ENCODE measurements at regions not wholly inside any gene's neighbourhood (a gene's known extent, or its start where the extent isn't known, plus 50 kb on each side); places are given as distances from the start of the nearest gene placed in this dataset.
"Not testable (repeated sequence)": the region's sequence is repeated elsewhere in the genome, so short reads cannot be mapped to it uniquely, and the experiment has no call there.

DNA sequence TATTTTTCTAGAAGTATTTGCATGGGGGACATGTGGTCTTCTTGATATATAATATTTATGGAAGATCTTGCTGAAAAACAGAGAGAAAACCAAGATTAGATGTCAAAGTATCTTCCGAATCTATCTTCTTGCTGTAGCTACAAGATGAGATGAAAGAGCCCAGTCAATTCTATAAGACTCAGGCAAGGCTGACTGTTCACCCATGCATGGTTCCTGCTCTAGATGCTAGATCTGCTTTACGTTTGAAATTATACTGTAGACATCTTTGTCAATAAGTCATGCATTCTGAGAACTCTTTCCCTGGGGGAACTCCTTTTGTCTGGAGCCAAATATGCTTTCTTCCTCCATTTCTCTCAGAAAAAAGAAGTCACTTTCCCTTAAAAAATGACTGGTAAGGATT, 1292.0 kb downstream of the XPNPEP1 start:
- no peak for DNase-seq

DNA sequence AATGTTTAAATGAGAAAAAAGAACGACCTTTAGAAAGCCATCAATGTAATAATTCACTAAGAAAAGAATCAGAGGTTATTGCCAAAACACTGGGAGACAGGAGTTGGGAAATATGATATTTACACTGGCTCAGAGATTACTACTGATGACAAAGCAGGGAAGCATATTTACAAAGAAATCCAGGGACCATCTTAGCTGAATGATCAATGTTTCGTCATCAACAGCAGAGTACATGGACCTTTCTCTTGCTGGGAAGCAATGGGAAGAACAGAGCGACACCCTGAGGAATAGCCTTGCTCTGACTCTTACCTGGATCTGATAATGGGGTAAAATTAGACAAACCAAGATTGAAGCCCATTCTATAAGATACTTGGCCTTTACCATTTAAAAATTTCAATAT, 1293.5 kb downstream of the XPNPEP1 start:
- DNase-seq, result no peak

DNA sequence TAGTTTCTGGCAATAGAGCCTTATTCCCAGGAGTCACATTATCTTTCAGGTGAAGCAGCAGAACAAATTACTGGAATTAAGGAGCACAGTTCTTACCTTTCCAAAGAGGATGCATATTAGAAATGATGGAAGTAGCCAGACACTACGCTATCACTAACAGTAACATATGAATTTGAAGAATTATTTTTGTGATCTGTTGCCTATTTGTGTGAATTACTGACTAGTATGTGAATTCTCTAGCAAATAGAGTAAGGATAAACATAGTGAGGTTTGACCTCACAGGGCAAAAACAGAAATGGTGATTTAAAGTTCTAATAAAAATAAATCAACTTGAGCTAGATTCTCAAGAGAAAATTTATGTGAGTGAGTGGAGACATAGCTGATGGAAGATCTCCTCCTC, 1299.3 kb downstream of the XPNPEP1 start:
- no peak for DNase-seq

DNA sequence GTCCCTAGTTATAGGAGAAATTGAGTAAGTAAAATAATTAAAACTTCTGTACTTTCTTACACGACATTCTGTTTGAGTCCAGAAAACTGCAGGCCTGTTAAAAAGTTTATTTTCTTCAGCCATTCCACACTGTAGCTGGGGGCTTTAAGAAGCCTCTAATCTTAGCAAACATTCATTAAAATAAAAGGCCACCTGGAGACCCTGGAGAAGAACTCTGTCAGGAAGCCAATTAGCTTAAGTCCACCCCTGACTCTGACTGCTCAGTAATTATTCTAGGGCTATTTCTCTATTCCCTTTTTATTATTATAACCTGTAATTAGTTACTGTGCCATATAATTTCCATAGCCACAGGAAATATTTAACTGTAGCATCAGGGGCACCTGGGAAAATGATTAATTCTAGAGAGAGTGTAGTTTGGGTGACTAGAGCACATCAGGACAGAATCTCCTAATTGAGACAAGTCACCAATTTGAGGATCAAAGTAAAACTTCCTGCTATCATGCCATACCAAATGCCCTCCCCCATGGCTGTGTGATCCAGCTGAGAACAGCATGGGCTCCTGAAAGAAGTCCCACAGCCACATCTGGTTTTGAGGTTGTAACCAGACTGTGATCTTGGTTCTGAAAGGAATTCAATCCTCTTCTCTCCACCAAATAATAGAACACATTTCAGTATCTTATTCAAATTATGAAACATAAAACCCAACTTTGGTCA, 1302.3 kb downstream of the XPNPEP1 start:
- DNase-seq, result no peak

DNA sequence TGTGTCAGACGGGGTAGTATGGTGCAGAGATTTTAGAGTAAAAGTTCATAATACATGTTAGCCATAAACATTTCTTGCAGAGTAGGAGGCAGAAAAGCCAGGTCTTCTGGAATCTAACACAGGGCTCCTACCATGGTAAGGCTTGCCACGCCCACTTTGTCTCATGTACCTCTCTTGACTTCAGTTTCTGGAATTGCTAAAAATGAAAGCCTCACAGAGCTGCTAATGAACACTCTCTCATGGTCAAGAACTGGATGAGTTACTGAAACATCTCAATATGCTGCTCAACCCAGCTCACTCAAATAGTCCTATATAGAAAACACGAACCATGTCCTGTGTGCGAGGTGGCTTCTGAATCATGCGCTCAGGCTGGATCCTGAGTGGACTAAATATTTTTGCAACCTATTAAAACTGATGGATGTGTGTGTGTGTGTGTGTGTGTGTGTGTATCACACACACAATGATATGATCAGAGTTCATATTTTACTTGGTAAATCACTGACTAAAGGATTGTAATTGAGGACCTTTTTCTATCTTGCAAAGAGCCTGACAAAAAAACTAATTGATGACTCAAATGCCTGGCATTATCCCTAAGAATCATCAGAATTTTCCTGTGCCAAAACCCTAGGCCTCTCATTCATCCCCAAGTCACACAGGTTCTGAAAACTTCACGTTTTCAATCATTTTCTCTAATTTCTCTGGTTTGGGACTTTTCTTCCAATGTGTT, 1306.6 kb downstream of the XPNPEP1 start:
- no peak for DNase-seq

DNA sequence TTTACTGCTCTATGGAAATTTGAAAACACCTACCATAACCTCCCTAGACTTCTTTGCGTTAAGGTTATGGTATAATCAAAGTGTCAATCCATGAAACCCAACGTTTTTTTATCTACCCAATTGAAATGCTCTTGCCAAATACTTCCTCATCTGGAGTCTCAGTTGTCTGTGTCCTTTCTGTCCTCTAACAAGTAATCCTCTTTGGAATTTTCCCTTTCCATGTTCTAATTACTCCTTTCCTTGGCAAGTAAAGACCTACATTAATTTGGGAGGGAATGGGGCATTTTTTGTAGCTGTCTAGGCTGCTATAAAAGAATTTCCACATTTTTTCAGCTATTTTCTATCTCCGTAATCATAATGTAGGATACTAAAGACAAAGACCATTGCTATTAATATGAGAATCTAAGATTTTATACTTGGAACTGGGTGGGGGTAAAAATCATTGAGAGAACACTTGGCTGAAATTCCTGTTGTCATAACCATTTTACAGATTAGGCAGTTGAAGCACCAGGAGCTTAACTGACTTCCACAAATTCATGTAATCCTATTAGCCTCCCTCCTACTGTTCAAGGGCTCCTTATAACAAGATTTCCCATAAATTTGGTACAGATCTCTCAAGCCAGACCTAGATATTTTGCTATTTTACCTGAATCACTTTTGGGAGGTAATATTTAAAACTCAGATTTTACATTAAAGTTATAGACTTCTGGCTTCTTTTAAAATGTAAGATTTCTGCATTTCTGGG, 1307.6 kb downstream of the XPNPEP1 start:
- no peak for DNase-seq

DNA sequence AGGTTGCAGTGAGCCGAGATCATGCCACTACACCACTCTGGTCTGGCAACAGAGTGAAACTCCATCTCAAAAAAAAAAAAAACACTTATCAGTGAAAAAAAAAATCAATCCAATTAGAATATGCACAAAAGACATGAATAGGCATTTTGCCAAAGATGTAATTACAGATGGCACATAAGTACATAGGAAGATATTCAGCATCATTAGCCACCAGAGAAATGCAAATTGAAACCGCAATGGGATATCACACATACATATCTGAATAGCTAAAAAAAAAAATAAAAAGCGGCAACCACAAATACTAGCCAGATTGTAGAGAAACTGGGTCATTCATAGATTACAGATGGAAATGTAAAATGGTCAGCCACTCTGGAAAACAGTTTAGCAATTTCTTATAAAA, 1310.8 kb downstream of the XPNPEP1 start:
- DNase-seq, result no peak

DNA sequence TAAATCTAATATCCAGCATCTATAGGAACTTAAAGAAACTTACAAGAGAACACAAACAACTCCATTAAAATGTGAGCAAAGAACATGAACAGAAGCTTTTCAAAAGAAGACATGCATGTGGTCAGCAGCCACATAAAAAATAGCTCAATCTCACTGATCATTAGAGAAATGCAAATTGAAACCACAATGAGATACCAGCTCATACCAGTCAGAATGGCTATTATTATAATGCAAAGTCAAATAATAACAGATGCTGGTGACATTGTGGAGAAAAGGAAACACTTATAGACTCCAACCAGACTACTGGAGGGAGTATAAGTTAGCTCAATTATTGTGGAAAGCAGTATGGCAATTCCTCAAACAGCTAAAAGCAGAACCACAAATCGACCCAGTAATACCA, 1314.5 kb downstream of the XPNPEP1 start:
- no peak for DNase-seq

DNA sequence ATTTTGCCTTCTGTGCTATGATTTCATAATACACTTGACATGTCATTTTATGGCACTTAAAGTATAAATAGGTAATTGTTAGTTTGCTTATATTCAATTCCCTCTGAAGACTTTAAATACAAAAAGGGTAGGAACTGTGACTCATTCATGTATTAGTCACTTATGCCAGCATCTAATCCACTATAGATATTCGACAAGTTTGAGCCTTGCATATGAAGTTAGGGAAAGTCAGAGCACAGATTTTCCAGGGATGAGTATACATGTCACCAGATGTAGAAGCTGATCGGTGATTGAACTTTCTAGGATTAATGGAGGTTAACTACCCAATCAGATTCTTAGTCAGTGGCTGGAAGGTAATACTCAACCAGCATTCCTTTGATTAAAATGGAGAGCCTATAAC, 1321.5 kb downstream of the XPNPEP1 start:
- DNase-seq, result no peak

DNA sequence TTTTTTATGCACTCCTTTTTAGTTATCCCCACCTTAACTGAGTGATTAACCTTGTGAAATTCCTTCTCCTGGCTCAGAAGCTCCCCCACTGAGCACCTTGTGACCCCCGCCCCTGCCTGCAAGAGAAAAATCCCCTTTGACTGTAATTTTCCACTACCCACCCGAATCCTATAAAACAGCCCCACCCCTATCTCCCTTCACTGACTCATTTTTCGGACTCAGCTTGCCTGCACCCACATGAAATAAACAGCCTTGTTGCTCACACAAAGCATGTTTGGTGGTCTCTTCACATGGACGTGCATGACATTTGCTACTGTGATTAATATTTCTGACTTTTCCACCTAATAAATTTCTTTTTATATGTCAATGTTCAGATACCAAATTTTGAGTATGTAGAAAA, 1322.8 kb downstream of the XPNPEP1 start:
- not testable (repeated sequence) for DNase-seq

DNA sequence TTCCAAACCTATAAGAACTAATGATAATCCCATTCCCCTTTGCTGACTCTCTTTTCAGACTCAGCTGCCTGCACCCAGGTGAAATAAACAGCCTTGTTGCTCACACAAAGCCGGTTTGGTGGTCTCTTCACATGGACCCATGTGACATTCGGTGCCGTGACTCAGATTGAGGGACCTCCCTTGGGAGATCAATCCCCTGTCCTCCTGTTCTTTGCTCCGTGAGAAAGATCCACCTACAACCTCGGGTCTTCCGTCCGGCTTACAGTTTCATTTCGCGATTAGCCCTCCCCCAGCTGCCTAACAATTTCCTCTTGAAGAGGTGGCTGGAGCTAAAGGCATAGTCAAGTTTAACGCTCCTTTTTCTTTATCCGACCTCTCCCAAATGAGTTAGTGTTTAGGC, 1324.0 kb downstream of the XPNPEP1 start:
- DNase-seq, result not testable (repeated sequence)

DNA sequence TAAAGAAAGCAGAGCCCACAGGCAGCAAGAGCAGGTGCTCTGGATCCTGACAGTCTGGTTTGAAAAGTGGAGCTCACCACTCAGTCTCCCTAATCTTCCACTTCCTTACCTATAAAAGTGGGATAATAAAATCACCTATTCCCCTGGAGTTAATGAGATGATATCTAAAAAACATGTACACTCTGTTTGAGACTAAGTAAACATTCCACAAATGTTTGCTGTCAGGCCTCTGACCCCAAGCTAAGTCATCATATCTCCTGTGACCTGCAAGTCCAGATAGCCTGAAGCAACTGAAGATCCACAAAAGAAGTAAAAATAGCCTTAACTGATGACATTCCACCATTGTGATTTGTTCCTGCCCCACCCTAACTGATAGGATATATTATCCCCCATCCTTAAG, 1324.5 kb downstream of the XPNPEP1 start:
- no peak for DNase-seq

DNA sequence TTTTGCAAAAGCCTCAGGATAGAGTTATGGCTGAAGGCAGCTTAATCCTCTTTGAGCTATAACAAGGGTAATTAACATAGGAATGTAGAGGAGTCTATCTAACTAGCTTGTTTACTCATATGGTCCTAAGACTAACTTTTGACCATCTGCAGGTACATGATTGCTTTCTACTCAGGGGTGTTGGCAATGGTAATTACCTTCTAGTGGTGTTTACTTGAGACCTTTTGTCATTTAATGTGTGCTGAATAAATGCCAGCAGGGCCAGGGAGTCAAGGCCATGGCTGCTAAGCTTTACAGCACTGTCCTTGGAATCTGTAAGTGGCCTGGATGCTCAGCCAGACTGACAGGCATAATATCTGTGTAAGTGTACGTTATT, 1325.0 kb downstream of the XPNPEP1 start:
- DNase-seq, result no peak

DNA sequence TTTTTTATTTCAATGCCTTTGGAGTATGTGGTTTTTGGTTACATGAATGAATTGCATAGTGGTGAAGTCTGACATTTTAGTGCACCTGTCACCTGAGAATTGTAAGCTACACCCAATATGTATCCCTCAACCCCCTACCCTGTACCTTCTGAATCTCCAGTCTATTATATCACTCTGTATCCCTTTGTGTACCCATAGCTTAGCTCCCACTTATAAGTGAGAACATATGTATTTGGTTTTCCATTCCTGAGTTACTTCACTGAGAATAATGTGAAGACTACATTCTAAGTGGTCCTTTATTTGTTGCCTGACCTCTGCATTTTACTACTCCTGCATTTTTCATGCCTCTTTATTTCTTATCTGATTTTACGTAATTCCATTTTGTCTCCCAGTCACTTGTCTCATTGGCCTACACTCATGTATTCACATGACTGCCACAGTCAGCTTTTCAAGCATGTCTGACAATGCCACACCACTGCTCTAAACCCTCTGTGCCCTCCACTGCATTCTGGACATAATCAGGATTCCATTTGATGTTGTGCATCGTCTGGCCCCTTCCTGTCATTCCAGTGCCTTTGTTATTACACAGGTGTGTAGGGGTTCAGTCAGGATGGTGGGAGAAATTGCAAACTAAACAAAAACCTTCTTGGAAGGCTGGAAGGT, 1325.5 kb downstream of the XPNPEP1 start:
- no peak for DNase-seq

DNA sequence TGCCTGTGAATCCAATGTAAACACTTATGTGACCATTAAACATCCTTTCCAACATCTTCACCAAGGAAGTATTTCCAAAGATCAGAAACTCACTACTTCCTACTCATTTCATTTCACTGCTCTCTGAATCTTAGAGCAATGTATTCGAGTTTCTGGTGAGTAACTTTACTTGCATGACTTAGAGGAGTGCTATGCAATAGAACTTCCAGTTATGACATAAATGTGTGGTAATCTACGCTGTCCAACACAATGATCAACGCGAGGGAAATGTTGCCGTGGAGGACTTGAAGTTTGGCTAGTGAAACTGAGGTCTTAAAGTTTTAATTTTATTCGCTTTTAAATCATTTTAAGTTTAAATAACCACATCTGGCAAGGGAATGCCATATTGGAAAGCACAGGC, 1326.3 kb downstream of the XPNPEP1 start:
- DNase-seq, result no peak

DNA sequence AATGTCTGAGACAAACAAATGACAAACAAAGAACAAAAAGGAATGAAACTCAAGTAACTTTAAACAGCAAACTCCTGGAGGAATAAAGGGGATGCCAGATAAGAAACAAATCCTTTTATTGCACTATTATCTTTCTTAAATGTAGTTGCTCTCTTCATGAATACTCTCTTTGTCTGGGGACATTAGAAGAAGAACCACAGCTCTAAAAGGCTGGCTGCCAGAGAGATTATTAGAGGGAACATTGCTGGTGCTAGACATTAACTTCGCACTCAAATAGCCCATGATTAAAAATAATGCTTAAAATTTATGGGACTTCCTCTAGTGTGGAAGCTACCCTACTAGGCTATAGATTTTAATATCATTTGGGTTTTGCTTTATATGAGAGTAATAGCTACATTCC, 1330.4 kb downstream of the XPNPEP1 start:
- DNase-seq, result no peak

DNA sequence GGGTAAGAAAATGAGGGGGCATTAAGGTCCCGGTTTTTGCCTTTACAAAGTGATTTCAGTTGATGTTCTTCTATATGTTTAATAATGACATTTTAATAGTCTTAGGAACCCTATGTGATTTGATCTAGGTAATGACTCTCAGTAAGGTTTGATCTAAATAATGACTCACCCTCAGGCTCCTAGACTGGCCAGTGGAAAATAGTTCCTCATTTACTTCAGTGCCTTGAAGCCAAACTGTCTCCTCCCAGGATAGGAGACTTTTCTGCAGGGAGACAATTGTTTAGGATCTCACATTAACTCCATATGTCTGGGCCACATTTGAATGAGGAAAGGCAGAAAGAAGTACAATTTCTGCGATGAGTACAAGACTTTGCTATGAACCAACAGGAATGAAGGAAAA, 1331.9 kb downstream of the XPNPEP1 start:
- no peak for DNase-seq

DNA sequence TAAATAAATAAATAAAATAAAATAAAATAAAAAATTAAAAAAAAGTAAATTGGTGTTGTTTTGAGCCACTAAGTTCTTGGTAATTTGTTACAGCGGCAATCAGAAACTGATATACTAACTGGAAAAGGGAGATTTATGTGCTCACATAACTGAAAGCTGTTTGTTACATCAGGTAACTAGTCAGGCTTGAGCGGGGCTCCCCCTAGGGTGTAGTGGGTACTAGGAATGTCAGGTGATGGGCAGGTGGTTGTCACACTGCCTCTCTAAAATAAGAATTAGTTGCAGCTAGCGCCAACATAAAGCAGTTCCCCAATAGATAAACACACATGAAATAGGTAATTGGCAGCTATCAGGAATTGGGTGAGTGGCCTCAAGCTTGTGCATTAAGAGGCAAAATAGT, 1336.9 kb downstream of the XPNPEP1 start:
- DNase-seq, result no peak

DNA sequence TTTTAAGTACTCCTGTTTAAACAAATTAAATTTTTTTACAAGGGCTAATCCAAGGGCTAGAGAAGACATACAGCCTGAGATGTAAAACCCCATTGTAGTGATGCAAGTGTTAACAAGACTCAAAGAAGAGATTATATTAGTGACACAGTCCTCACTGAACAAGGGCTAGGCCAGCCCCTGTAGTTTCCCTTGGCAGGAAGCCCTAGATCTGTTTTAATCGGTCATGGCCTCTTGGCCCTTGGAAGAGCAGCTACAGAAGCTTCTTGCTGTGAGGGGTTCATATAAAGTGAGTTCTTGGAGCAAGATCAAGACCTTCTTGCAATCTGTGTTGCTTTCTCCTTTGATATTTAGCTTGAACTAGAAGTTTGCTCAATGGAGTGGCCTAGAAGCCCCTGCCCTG, 1339.4 kb downstream of the XPNPEP1 start:
- no peak for DNase-seq

DNA sequence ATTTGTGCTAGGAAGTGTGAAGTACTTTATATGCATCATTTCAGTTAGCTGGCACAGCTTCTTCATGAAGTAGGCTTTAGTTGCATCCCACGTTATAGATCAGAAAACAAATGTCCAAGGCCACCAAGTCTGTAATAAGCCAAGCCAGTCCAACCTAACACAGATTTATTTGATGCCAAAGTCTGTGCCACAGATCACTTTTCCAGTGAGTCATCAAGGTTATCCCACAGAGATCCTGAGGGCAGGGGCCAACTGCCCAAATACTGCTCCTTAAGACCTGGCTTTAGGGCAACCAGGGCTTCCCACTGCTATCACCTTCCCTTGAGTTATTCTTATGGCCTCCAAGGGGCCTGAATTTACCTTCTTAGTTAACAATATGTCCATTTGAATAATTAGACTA, 1340.4 kb downstream of the XPNPEP1 start:
- DNase-seq, result no peak

DNA sequence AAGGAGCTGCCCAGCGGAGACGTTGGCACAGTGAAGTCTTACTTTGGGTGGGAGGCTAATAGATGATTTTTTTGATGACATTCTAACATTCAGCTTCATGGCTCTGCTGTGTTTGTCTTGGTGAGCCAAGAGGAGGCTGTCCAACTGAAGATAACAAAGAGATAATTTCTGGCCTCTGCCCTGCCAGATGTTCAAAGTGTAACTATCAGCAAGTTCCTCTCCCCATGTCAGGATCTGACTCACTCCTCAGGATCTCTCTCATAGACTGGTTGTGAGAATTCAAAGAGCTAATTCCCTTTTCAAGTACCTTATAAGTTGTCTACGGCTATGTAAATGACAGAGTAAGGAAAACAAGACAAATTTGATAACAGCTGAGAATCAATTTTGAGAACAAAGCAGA, 1340.9 kb downstream of the XPNPEP1 start:
- DNase-seq, result no peak

DNA sequence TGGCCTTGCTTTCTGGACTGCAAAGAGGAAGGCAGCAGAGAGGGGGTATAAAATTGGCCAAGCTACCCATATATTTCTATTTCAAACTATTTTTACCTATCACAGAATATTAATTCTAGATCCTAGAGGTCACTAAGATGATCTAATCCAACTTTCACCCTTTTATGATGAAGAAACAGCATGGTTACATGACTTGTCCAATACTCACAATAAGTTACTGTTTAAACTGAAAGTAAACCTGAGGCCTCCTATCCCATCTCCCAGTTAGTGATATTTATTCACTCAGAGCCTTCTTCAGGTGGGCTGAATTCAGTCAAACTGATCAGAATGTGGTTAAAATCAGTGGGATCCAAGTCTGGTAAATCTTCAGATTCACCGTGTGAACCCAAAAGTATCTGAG, 1345.1 kb downstream of the XPNPEP1 start:
- DNase-seq, result no peak

DNA sequence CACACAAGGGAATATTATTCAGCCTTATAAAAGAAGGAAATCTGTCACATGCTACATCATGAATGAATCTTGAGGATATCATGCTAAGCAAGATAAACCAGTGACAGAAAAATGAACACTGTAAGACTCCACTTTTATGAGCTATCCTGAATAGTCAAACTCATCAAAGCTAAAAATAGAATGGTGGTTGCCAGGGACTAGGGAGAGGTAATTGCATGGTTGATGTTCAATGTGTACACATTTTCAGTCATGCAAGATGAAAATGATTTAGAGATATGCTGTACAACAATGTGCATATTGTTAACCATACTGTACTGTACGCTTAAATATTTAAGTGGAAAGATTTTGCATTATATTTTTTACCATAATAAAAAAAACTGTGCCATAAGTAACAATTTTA, 1349.1 kb downstream of the XPNPEP1 start:
- no peak for DNase-seq

DNA sequence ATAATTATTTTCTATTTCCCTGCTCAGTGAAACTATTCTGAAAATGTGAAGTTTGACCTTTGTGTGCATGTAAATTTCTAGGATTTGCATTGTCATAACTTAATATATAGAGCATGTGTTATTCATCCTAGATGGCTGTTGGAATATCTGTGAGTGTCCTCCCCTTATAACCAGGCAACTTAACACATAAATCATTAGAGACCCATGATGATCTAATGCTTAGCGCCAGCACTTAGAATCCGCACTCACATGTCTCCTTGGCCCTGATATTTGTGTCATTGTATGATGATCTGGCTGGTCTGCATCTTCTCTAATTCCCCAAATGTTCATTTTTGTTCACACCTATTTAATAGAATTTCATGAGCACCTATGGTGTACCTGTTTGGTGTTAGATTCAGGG, 1354.5 kb downstream of the XPNPEP1 start:
- no peak for DNase-seq
